ENCODE measurements at regions not wholly inside any gene's neighbourhood (a gene's known extent, or its start where the extent isn't known, plus 50 kb on each side); places are given as distances from the start of the nearest gene placed in this dataset.

GRCh38 chr15:35880896-35881295, 334.9 kb upstream of the DPH6 start:
- DNase-seq, result no peak
- no peaks in the 10 kb centered on the region for H3K27me3 Mint-ChIP-seq
- ATAC-seq, result no peak
- H3K4me1 Mint-ChIP-seq, result no peaks in the 10 kb centered on the region
- peaks cover 1% of the 10 kb centered on the region for H3K9me3 Mint-ChIP-seq (ENCODE audit: low read depth)
- intact Hi-C loops (cut with DNase I, micrococcal nuclease), result no loop called here
- CTCF ChIA-PET, result interaction anchor here (0.6 kb wide), 1 partner anchor 31 kb away, joined by 3 read pairs; no protein-coding TSS in a partner anchor
- H3K27ac Mint-ChIP-seq, result no peak overlapping the region
- no peak overlapping the region for H3K4me3 Mint-ChIP-seq
- POLR2A ChIA-PET, result no interaction called here
- H3K36me3 Mint-ChIP-seq (ENCODE audit: low read depth), result no peaks in the 10 kb centered on the region

- peaks cover 1% of the 10 kb centered on the region for H3K9me3 Mint-ChIP-seq (ENCODE audit: low read depth)
Observed at GRCh38 chr15:35885870-35886269, 339.9 kb upstream of the DPH6 start.

GRCh38 chr15:35886765-35887164, 340.8 kb upstream of the DPH6 start:
- intact Hi-C loops (cut with DNase I, micrococcal nuclease), result no loop called here
- Mint-ChIP-seq H3K4me3 (no peak overlapping the region), H3K27ac (no peak overlapping the region), H3K9me3 (ENCODE audit: low read depth) (peaks cover 1% of the 10 kb centered on the region), H3K27me3 (no peaks in the 10 kb centered on the region), H3K4me1 (no peaks in the 10 kb centered on the region), H3K36me3 (ENCODE audit: low read depth) (no peaks in the 10 kb centered on the region)
- ATAC-seq, result no peak
- DNase-seq, result no peak
- POLR2A ChIA-PET, result no interaction called here
- CTCF ChIA-PET, result no interaction called here

More at GRCh38 chr15:35885870-35886269, 339.9 kb upstream of the DPH6 start:
- ChIA-PET CTCF (no interaction called here), POLR2A (no interaction called here)
- no peak for DNase-seq
- ATAC-seq, result no peak
- no peaks in the 10 kb centered on the region for H3K36me3 Mint-ChIP-seq (ENCODE audit: low read depth)
- H3K27me3 Mint-ChIP-seq, result no peaks in the 10 kb centered on the region
- intact Hi-C loops (cut with DNase I, micrococcal nuclease), result no loop called here
- H3K27ac Mint-ChIP-seq, result no peak overlapping the region
- H3K4me1 Mint-ChIP-seq, result no peaks in the 10 kb centered on the region
- no peak overlapping the region for H3K4me3 Mint-ChIP-seq

- H3K4me1 Mint-ChIP-seq, result no peaks in the 10 kb centered on the region
- no peaks in the 10 kb centered on the region for H3K27me3 Mint-ChIP-seq
- ChIA-PET CTCF (interaction anchor here (1.0 kb wide), 1 partner anchor 133 kb away, joined by 3 read pairs; no protein-coding TSS in a partner anchor), POLR2A (no interaction called here)
- H3K4me3 Mint-ChIP-seq, result no peak overlapping the region
- DNase-seq, result no peak
- no peak for ATAC-seq
- H3K9me3 Mint-ChIP-seq (ENCODE audit: low read depth), result no peaks in the 10 kb centered on the region
- intact Hi-C loops (cut with DNase I, micrococcal nuclease), result no loop called here
- H3K27ac Mint-ChIP-seq, result no peak overlapping the region
- H3K36me3 Mint-ChIP-seq (ENCODE audit: low read depth), result no peaks in the 10 kb centered on the region
Observed at GRCh38 chr15:35888815-35889214, 342.9 kb upstream of the DPH6 start.

- H3K9me3 Mint-ChIP-seq (ENCODE audit: low read depth), result peaks cover 5% of the 10 kb centered on the region
- POLR2A ChIA-PET, result no interaction called here
- CTCF ChIA-PET, result no interaction called here
- no peaks in the 10 kb centered on the region for H3K4me1 Mint-ChIP-seq
- H3K36me3 Mint-ChIP-seq (ENCODE audit: low read depth), result no peaks in the 10 kb centered on the region
- no peaks in the 10 kb centered on the region for H3K27me3 Mint-ChIP-seq
- intact Hi-C loops (cut with DNase I, micrococcal nuclease), result no loop called here
- no peak overlapping the region for H3K27ac Mint-ChIP-seq
- no peak overlapping the region for H3K4me3 Mint-ChIP-seq
- ATAC-seq (no peak), DNase-seq (no peak)
Observed at GRCh38 chr15:35907511-35907910, 361.5 kb upstream of the DPH6 start.

GRCh38 chr15:35909414-35909813, 363.4 kb upstream of the DPH6 start:
- POLR2A ChIA-PET, result no interaction called here
- H3K27me3 Mint-ChIP-seq, result no peaks in the 10 kb centered on the region
- ATAC-seq (no peak), DNase-seq (no peak)
- intact Hi-C loops (cut with DNase I, micrococcal nuclease), result no loop called here
- no peak overlapping the region for H3K27ac Mint-ChIP-seq
- no peak overlapping the region for H3K4me3 Mint-ChIP-seq
- CTCF ChIA-PET, result no interaction called here
- no peaks in the 10 kb centered on the region for H3K9me3 Mint-ChIP-seq (ENCODE audit: low read depth)
- no peaks in the 10 kb centered on the region for H3K4me1 Mint-ChIP-seq
- H3K36me3 Mint-ChIP-seq (ENCODE audit: low read depth), result no peaks in the 10 kb centered on the region

GRCh38 chr15:35910227-35910626, 364.3 kb upstream of the DPH6 start:
- Mint-ChIP-seq H3K4me1 (no peaks in the 10 kb centered on the region), H3K36me3 (ENCODE audit: low read depth) (no peaks in the 10 kb centered on the region), H3K9me3 (ENCODE audit: low read depth) (peaks cover 2% of the 10 kb centered on the region), H3K27me3 (no peaks in the 10 kb centered on the region), H3K27ac (no peak overlapping the region), H3K4me3 (no peak overlapping the region)
- ChIA-PET CTCF (no interaction called here), POLR2A (no interaction called here)
- intact Hi-C loops (cut with DNase I, micrococcal nuclease), result no loop called here
- DNase-seq (no peak), ATAC-seq (no peak)

- Mint-ChIP-seq H3K27me3 (no peaks in the 10 kb centered on the region), H3K4me1 (no peaks in the 10 kb centered on the region), H3K9me3 (ENCODE audit: low read depth) (peaks cover 4% of the 10 kb centered on the region), H3K27ac (no peak overlapping the region), H3K36me3 (ENCODE audit: low read depth) (no peaks in the 10 kb centered on the region), H3K4me3 (no peak overlapping the region)
- intact Hi-C loops (cut with DNase I, micrococcal nuclease), result no loop called here
- POLR2A ChIA-PET, result no interaction called here
- DNase-seq, result no peak
- CTCF ChIA-PET, result no interaction called here
- no peak for ATAC-seq
Observed at GRCh38 chr15:35911052-35911777, 365.2 kb upstream of the DPH6 start.

GRCh38 chr15:35912196-35912595, 366.2 kb upstream of the DPH6 start:
- no peaks in the 10 kb centered on the region for H3K27me3 Mint-ChIP-seq
- no peak for ATAC-seq
- H3K4me3 Mint-ChIP-seq, result no peak overlapping the region
- POLR2A ChIA-PET, result no interaction called here
- intact Hi-C loops (cut with DNase I, micrococcal nuclease), result no loop called here
- no peak overlapping the region for H3K27ac Mint-ChIP-seq
- CTCF ChIA-PET, result interaction anchor here (0.6 kb wide), 1 partner anchor 31 kb away, joined by 3 read pairs; no protein-coding TSS in a partner anchor
- H3K4me1 Mint-ChIP-seq, result no peaks in the 10 kb centered on the region
- no peaks in the 10 kb centered on the region for H3K36me3 Mint-ChIP-seq (ENCODE audit: low read depth)
- H3K9me3 Mint-ChIP-seq (ENCODE audit: low read depth), result peaks cover 4% of the 10 kb centered on the region
- no peak for DNase-seq

GRCh38 chr15:35914573-35914972, 368.6 kb upstream of the DPH6 start:
- Mint-ChIP-seq H3K27me3 (no peaks in the 10 kb centered on the region), H3K4me1 (no peaks in the 10 kb centered on the region), H3K36me3 (ENCODE audit: low read depth) (no peaks in the 10 kb centered on the region), H3K27ac (no peak overlapping the region), H3K4me3 (no peak overlapping the region), H3K9me3 (ENCODE audit: low read depth) (peaks cover 4% of the 10 kb centered on the region)
- POLR2A ChIA-PET, result no interaction called here
- CTCF ChIA-PET, result no interaction called here
- intact Hi-C loops (cut with DNase I, micrococcal nuclease), result no loop called here
- ATAC-seq, result no peak
- no peak for DNase-seq

- H3K27me3 Mint-ChIP-seq, result peaks cover 2% of the 10 kb centered on the region
- DNase-seq (no peak), ATAC-seq (no peak)
- POLR2A ChIA-PET, result no interaction called here
- H3K36me3 Mint-ChIP-seq (ENCODE audit: low read depth), result no peaks in the 10 kb centered on the region
- H3K9me3 Mint-ChIP-seq (ENCODE audit: low read depth), result peaks cover 1% of the 10 kb centered on the region
- H3K27ac Mint-ChIP-seq, result no peak overlapping the region
- intact Hi-C loops (cut with DNase I, micrococcal nuclease), result no loop called here
- no peak overlapping the region for H3K4me3 Mint-ChIP-seq
- H3K4me1 Mint-ChIP-seq, result no peaks in the 10 kb centered on the region
- CTCF ChIA-PET, result no interaction called here
Observed at GRCh38 chr15:35921046-35921445, 375.1 kb upstream of the DPH6 start.

GRCh38 chr15:35925275-35926006, 379.5 kb upstream of the DPH6 start:
- intact Hi-C loops (cut with DNase I, micrococcal nuclease), result no loop called here
- POLR2A ChIA-PET, result no interaction called here

More at GRCh38 chr15:35925275-35926006, 379.5 kb upstream of the DPH6 start:
- no peak overlapping the region for H3K4me3 Mint-ChIP-seq
- peaks cover 1% of the 10 kb centered on the region for H3K9me3 Mint-ChIP-seq (ENCODE audit: low read depth)
- H3K36me3 Mint-ChIP-seq (ENCODE audit: low read depth), result no peaks in the 10 kb centered on the region
- peaks cover 2% of the 10 kb centered on the region for H3K27me3 Mint-ChIP-seq
- CTCF ChIA-PET, result no interaction called here
- no peaks in the 10 kb centered on the region for H3K4me1 Mint-ChIP-seq
- no peak for ATAC-seq
- DNase-seq, result no peak
- H3K27ac Mint-ChIP-seq, result no peak overlapping the region

Data from activated CD4-positive, alpha-beta T cell treated with anti-CD3 and anti-CD28 coated beads for 36 hours (primary cell).